ENCODE measurements at regions not wholly inside any gene's neighbourhood (a gene's known extent, or its start where the extent isn't known, plus 50 kb on each side); places are given as distances from the start of the nearest gene placed in this dataset.

DNA sequence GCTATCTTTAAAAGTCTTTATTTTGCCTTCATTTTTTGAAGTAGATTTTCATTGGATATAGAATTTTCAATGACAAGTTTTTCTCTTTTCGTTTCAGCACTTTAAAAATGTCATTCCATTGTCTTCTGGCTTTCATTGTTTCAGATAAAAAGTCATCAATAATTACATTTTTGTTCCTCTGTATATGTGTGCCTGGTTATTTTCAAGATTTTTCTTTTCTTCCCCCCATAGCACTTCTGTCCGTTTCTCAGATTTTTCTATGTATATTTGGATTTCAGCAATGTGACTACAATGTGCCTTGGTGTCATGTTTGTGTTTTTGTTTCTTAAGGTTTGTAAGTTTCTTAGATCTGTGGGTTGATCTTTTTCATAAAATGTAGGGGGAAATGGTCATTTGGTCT lies 66.3 kb upstream of the HSD17B12 start:
- TF ChIP-seq POLR2A (IDR thresholded peaks at IDR 0.05) (no peak), CTCF (IDR thresholded peaks at IDR 0.05) (no peak)

Measured in testis (tissue), 2 donors.